ENCODE measurements at regions not wholly inside any gene's neighbourhood (a gene's known extent, or its start where the extent isn't known, plus 50 kb on each side); places are given as distances from the start of the nearest gene placed in this dataset.

DNA sequence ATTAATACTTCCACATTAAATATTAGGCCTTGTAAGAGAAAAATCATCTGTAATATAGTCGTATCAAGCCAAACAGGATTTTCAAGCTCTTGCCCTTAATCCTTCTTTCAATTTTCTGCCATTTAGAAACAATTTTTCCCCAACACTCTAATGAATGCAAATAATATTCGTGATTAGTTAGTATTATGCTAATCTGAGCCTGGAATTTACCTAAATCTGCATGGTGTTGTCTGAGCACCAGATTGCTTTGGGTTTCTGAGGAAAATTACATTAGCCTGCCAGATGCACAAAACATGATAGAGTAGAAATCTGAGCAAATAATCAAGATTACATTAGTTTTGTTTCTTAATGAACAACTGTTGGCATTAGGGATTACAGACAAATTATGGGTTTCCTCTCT lies 176.6 kb downstream of the ZDHHC21 start:
- ATAC-seq (ENCODE audit: low read depth in 2 of 2) (no peak), DNase-seq (no peak)
- no peaks in the 10 kb centered on the region for H3K9me3 ChIP-seq (ENCODE audit: control insufficient read depth in 2 of 2, low read length in 2 of 2)
- H3K27me3 Mint-ChIP-seq, result peaks cover 4% of the 10 kb centered on the region
- no peak overlapping the region for H3K4me3 ChIP-seq (ENCODE audit: low read depth, low read length)
- H3K27ac ChIP-seq (ENCODE audit: insufficient read depth, low read length, poor library complexity, severe bottlenecking), result no peak overlapping the region
- H3K4me3 Mint-ChIP-seq, result no peak overlapping the region
- H3K27me3 ChIP-seq (ENCODE audit: control insufficient read depth, insufficient read depth, low read length), result no peaks in the 10 kb centered on the region
- no peak overlapping the region for H3K27ac Mint-ChIP-seq
- H3K36me3 Mint-ChIP-seq, result no peaks in the 10 kb centered on the region
- no peaks in the 10 kb centered on the region for H3K4me1 ChIP-seq (ENCODE audit: control insufficient read depth, insufficient read depth, low read length, poor library complexity, severe bottlenecking)
- H3K9me3 Mint-ChIP-seq, result peaks cover 0 to 3% (median 0%) of the 10 kb centered on the region in 7 donors
- H3K4me1 Mint-ChIP-seq, result no peaks in the 10 kb centered on the region
- H3K36me3 ChIP-seq (ENCODE audit: control insufficient read depth, insufficient read depth, low read length), result no peaks in the 10 kb centered on the region

DNA sequence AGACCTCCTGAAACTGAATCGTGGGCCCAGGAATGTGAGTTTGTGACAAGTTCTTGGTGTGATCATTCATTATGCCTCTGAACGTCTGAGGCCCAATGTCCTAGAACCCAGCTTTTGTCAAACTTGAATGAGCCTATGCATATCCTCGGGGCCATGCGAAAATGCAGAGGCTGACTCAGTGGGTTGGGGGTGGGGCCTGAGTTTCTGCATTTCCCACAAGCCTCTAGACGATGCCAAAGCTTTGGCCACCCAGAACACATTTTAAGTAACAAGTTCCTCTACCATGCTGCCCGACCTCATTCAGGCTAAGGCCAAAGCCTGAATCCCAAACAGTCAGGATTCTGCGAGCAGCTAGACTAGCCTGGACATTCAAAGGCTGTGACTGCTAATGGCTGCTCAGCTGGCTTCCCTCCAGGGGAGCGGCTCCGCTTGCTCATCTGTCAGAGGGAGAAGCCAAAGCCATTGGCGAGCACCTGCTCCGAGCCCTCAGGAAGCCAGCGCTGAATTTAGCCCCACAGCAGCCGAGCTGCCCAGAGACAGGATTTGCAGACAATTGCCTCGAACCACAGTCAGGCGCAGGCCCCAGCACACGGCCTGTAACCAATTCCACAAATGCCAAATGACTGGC lies 177.5 kb downstream of the ZDHHC21 start:
- ATAC-seq (ENCODE audit: low read depth in 2 of 2) (no peak), DNase-seq (no peak)
- H3K4me1 Mint-ChIP-seq, result no peaks in the 10 kb centered on the region
- H3K36me3 Mint-ChIP-seq, result no peaks in the 10 kb centered on the region
- H3K27me3 ChIP-seq (ENCODE audit: control insufficient read depth, insufficient read depth, low read length), result no peaks in the 10 kb centered on the region
- peaks cover 0 to 3% (median 0%) of the 10 kb centered on the region in 7 donors for H3K9me3 Mint-ChIP-seq
- H3K27me3 Mint-ChIP-seq, result peaks cover 4% of the 10 kb centered on the region
- no peak overlapping the region for H3K4me3 ChIP-seq (ENCODE audit: low read depth, low read length)
- no peak overlapping the region for H3K27ac Mint-ChIP-seq
- no peaks in the 10 kb centered on the region for H3K4me1 ChIP-seq (ENCODE audit: control insufficient read depth, insufficient read depth, low read length, poor library complexity, severe bottlenecking)
- H3K36me3 ChIP-seq (ENCODE audit: control insufficient read depth, insufficient read depth, low read length), result no peaks in the 10 kb centered on the region
- no peak overlapping the region for H3K27ac ChIP-seq (ENCODE audit: insufficient read depth, low read length, poor library complexity, severe bottlenecking)
- H3K4me3 Mint-ChIP-seq, result no peak overlapping the region
- H3K9me3 ChIP-seq (ENCODE audit: control insufficient read depth in 2 of 2, low read length in 2 of 2), result no peaks in the 10 kb centered on the region

DNA sequence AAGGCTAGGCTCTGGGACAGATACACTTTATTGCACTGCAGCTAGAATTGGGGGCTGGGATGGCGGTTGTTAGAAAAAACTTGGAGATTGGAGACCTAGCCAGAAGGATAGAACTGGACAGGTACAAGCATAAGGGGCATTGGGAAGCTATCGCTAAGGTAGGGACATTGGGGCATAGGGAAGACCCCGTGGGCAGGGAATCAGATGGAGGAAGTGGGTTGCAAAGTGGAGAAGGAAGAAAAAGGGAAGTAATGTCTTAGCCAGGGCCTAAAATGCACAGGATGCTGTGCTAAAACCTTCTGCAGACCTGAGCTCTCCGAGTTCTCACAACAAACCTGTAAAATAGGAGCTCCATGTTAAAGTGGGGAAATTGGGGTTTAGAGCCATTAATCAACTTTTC lies 178.2 kb downstream of the ZDHHC21 start:
- no peaks in the 10 kb centered on the region for H3K36me3 ChIP-seq (ENCODE audit: control insufficient read depth, insufficient read depth, low read length)
- H3K9me3 ChIP-seq (ENCODE audit: control insufficient read depth in 2 of 2, low read length in 2 of 2), result no peaks in the 10 kb centered on the region
- H3K27ac ChIP-seq (ENCODE audit: insufficient read depth, low read length, poor library complexity, severe bottlenecking), result no peak overlapping the region
- H3K4me3 Mint-ChIP-seq, result no peak overlapping the region
- H3K4me1 ChIP-seq (ENCODE audit: control insufficient read depth, insufficient read depth, low read length, poor library complexity, severe bottlenecking), result no peaks in the 10 kb centered on the region
- peaks cover 0 to 3% (median 0%) of the 10 kb centered on the region in 7 donors for H3K9me3 Mint-ChIP-seq
- no peak overlapping the region for H3K27ac Mint-ChIP-seq
- no peak for ATAC-seq (ENCODE audit: low read depth in 2 of 2)
- no peaks in the 10 kb centered on the region for H3K4me1 Mint-ChIP-seq
- no peak overlapping the region for H3K4me3 ChIP-seq (ENCODE audit: low read depth, low read length)
- H3K27me3 ChIP-seq (ENCODE audit: control insufficient read depth, insufficient read depth, low read length), result no peaks in the 10 kb centered on the region
- H3K27me3 Mint-ChIP-seq, result peaks cover 7% of the 10 kb centered on the region
- DNase-seq, result no peak
- no peaks in the 10 kb centered on the region for H3K36me3 Mint-ChIP-seq

DNA sequence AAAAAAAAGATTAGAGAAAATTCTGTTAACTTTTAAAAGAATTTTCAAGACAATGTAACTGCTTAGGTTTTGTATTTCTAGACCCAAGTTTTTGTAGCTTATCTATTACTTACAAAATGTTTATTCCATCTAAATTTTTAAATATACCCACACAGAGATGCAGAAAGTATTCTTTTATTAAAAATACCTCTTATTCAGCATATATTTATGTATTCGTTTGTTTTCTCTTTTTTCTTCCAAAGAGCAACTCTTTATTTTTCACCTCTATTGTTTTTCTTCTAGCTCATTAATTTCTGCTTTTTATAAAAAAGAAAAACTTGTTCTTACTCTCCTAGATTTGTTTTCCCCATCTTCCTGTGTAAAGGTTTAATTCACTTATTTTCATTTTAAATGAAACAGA lies 180.3 kb downstream of the ZDHHC21 start:
- no peaks in the 10 kb centered on the region for H3K36me3 ChIP-seq (ENCODE audit: control insufficient read depth, insufficient read depth, low read length)

DNA sequence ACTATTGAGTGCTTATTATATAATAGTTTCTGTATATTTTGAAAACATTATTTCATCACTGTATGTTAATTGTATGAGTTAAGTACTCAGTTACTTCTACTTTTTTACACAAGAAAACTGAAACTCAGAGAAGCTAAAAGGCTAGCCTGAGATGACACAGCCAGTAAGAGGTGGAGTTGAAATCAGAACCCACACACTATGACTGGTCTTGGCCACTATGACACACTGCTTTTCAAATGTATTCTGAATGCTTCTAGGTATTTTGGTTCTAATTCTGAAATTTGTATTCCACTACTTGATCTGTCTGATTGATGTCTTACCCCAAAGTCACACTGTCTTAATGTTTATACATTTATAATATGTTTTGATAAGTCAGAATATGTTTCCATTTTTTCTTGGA lies 181.8 kb downstream of the ZDHHC21 start:
- Mint-ChIP-seq H3K27me3 (peaks cover 4% of the 10 kb centered on the region), H3K36me3 (no peaks in the 10 kb centered on the region), H3K27ac (no peak overlapping the region), H3K4me3 (no peak overlapping the region), H3K9me3 (no peaks in the 10 kb centered on the region), H3K4me1 (no peaks in the 10 kb centered on the region)
- DNase-seq, result no peak
- no peak for ATAC-seq (ENCODE audit: low read depth in 2 of 2)
- Histone ChIP-seq H3K27me3 (ENCODE audit: control insufficient read depth, insufficient read depth, low read length) (no peaks in the 10 kb centered on the region), H3K4me1 (ENCODE audit: control insufficient read depth, insufficient read depth, low read length, poor library complexity, severe bottlenecking) (no peaks in the 10 kb centered on the region), H3K27ac (ENCODE audit: insufficient read depth, low read length, poor library complexity, severe bottlenecking) (no peak overlapping the region), H3K9me3 (ENCODE audit: control insufficient read depth in 2 of 2, low read length in 2 of 2) (no peaks in the 10 kb centered on the region), H3K36me3 (ENCODE audit: control insufficient read depth, insufficient read depth, low read length) (no peaks in the 10 kb centered on the region), H3K4me3 (ENCODE audit: low read depth, low read length) (no peak overlapping the region)

More for the DNA sequence above, 180.3 kb downstream of the ZDHHC21 start:
- H3K36me3 Mint-ChIP-seq, result no peaks in the 10 kb centered on the region
- no peak overlapping the region for H3K4me3 Mint-ChIP-seq
- Histone ChIP-seq H3K9me3 (ENCODE audit: control insufficient read depth in 2 of 2, low read length in 2 of 2) (no peaks in the 10 kb centered on the region), H3K27me3 (ENCODE audit: control insufficient read depth, insufficient read depth, low read length) (no peaks in the 10 kb centered on the region), H3K27ac (ENCODE audit: insufficient read depth, low read length, poor library complexity, severe bottlenecking) (no peak overlapping the region), H3K4me3 (ENCODE audit: low read depth, low read length) (no peak overlapping the region), H3K4me1 (ENCODE audit: control insufficient read depth, insufficient read depth, low read length, poor library complexity, severe bottlenecking) (no peaks in the 10 kb centered on the region)
- no peak for ATAC-seq (ENCODE audit: low read depth in 2 of 2)
- no peak overlapping the region for H3K27ac Mint-ChIP-seq
- H3K9me3 Mint-ChIP-seq, result peaks cover 0 to 2% (median 0%) of the 10 kb centered on the region in 7 donors
- no peaks in the 10 kb centered on the region for H3K4me1 Mint-ChIP-seq
- peaks cover 8% of the 10 kb centered on the region for H3K27me3 Mint-ChIP-seq
- no peak for DNase-seq

DNA sequence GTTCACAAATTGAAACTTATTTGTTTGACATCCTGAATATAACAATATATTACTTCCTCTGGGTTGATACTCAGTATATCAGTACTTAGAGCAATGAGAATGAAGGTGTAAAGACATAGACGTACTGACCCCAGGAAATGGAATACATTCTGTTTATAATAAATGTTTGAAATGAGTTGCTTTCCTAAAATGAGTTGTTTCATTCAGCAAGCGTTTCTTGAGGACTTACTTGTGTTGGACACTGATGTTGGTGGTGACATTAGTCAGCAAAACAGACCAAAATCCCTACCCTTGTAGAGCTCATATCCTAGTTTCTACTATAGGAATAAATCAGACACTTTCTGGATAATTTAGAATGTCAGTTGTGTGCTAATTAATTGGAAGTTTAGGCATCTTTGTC lies 184.3 kb downstream of the ZDHHC21 start:
- no peaks in the 10 kb centered on the region for H3K36me3 Mint-ChIP-seq
- no peak overlapping the region for H3K4me3 ChIP-seq (ENCODE audit: low read depth, low read length)
- no peak for ATAC-seq (ENCODE audit: low read depth in 2 of 2)
- no peak overlapping the region for H3K4me3 Mint-ChIP-seq
- no peaks in the 10 kb centered on the region for H3K4me1 Mint-ChIP-seq
- DNase-seq, result no peak
- no peaks in the 10 kb centered on the region for H3K4me1 ChIP-seq (ENCODE audit: control insufficient read depth, insufficient read depth, low read length, poor library complexity, severe bottlenecking)
- no peak overlapping the region for H3K27ac Mint-ChIP-seq
- H3K27ac ChIP-seq (ENCODE audit: insufficient read depth, low read length, poor library complexity, severe bottlenecking), result no peak overlapping the region
- H3K36me3 ChIP-seq (ENCODE audit: control insufficient read depth, insufficient read depth, low read length), result no peaks in the 10 kb centered on the region
- peaks cover 4% of the 10 kb centered on the region for H3K27me3 Mint-ChIP-seq
- no peaks in the 10 kb centered on the region for H3K9me3 Mint-ChIP-seq
- H3K9me3 ChIP-seq (ENCODE audit: control insufficient read depth in 2 of 2, low read length in 2 of 2), result no peaks in the 10 kb centered on the region
- H3K27me3 ChIP-seq (ENCODE audit: control insufficient read depth, insufficient read depth, low read length), result no peaks in the 10 kb centered on the region

DNA sequence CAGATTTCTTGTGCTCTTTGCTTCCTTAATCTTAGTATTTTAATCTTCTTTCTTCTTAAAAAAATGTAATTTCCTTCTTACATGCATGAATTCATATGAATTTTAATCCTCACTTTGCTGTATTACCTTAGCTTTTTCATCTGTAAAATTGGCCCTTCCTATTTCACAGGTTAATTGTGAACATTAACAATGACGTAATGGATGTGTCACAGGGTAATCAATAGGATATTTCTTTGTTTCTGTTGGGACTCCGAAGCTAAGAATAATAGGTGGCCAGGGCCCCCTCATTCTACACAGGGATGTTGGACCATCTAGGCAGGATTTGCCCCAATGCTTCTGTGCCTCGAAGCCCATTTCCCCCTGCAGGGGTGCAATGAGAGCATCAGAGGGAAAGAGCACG lies 187.4 kb upstream of the NFIB start:
- Histone ChIP-seq H3K9me3 (ENCODE audit: control insufficient read depth in 2 of 2, low read length in 2 of 2) (no peaks in the 10 kb centered on the region), H3K27ac (ENCODE audit: insufficient read depth, low read length, poor library complexity, severe bottlenecking) (no peak overlapping the region), H3K36me3 (ENCODE audit: control insufficient read depth, insufficient read depth, low read length) (no peaks in the 10 kb centered on the region), H3K4me1 (ENCODE audit: control insufficient read depth, insufficient read depth, low read length, poor library complexity, severe bottlenecking) (no peaks in the 10 kb centered on the region), H3K4me3 (ENCODE audit: low read depth, low read length) (no peak overlapping the region), H3K27me3 (ENCODE audit: control insufficient read depth, insufficient read depth, low read length) (no peaks in the 10 kb centered on the region)
- Mint-ChIP-seq H3K27ac (no peak overlapping the region), H3K36me3 (no peaks in the 10 kb centered on the region), H3K27me3 (no peaks in the 10 kb centered on the region), H3K4me3 (no peak overlapping the region), H3K4me1 (no peaks in the 10 kb centered on the region), H3K9me3 (peaks cover 0 to 4% (median 2%) of the 10 kb centered on the region in 7 donors)
- ATAC-seq (ENCODE audit: low read depth in 2 of 2) (no peak), DNase-seq (no peak)

DNA sequence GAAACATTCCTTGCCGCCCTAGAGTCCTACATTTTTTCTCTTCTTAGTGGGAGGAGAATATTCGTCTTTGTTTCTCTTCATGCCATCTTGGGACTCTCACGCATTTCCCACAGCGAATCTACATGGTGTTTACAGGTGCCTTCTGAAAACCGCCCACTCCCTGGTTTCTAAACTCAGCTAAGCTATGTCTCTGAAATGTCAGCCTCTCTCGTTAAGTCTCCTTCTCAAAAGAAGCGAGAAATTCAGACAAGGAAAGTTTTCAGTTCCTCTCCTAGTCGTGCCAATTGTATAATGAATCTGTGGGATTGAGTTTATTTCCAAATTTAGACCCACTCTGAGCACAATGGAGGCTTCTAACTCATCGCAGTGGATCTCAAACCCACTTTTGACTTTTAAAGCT lies 186.8 kb upstream of the NFIB start:
- H3K27ac ChIP-seq (ENCODE audit: insufficient read depth, low read length, poor library complexity, severe bottlenecking), result no peak overlapping the region
- Mint-ChIP-seq H3K27ac (no peak overlapping the region), H3K27me3 (no peaks in the 10 kb centered on the region), H3K4me1 (no peaks in the 10 kb centered on the region), H3K4me3 (no peak overlapping the region), H3K36me3 (no peaks in the 10 kb centered on the region), H3K9me3 (peaks cover 0 to 4% (median 2%) of the 10 kb centered on the region in 7 donors)
- DNase-seq (no peak), ATAC-seq (ENCODE audit: low read depth in 2 of 2) (no peak)
- H3K36me3 ChIP-seq (ENCODE audit: control insufficient read depth, insufficient read depth, low read length), result no peaks in the 10 kb centered on the region
- no peaks in the 10 kb centered on the region for H3K4me1 ChIP-seq (ENCODE audit: control insufficient read depth, insufficient read depth, low read length, poor library complexity, severe bottlenecking)
- no peaks in the 10 kb centered on the region for H3K27me3 ChIP-seq (ENCODE audit: control insufficient read depth, insufficient read depth, low read length)
- H3K4me3 ChIP-seq (ENCODE audit: low read depth, low read length), result no peak overlapping the region
- H3K9me3 ChIP-seq (ENCODE audit: control insufficient read depth in 2 of 2, low read length in 2 of 2), result no peaks in the 10 kb centered on the region
